ENCODE measurements at regions not wholly inside any gene's neighbourhood (a gene's known extent, or its start where the extent isn't known, plus 50 kb on each side); places are given as distances from the start of the nearest gene placed in this dataset.
A peak's percentile ranks its signal among the peaks of the same experiment; 100 is the strongest.

DNA sequence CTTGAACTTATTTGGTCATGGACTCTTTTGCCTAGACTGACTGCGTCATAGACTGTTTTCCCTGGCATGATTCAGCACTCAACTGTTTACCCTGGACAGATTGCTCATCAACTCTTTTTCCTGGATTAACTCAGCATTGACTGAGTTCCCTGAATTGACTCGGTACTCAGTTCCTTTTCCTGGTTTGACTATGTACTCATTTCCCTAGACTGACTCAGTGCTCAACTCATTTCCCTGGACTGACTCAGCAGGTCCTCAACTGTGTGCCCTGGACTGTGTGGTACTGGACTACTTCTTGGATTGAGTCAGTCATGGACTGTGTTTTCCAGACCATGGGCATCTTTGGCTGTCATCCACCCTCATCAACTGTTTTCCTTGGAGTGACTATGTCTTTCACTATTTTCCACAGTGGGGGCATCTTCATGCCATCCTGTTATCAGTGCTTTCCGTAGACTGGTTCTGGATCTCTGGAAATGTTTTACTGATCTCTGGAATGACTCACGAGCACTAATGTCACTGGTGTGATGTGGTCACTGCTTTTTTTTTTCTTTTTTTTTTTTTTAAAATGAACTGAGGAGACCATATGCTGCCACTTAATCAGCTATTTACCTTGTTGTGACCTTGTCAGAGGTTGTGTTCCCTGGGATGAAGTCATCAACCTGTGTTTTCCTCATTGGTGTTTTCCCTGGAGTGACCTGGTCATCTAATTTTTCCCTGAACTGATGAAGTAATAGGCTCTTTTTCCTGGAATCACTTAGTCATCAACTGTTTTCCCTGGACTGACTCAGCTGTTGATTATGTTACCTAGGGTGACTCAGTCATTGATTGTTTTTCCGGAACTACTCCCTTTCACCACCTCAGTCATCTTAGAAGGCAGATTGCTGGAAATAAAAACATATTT is 1225.5 kb downstream of the NLGN4Y start:
- H3K4me3 ChIP-seq (replicated peaks in 1 of 2; ENCODE audit: low read depth in 2 of 2, low read length in 2 of 2) = no peak overlapping the region
- peak; percentile 30 to 76 for DNase-seq (ENCODE audit: low read depth in 2 of 2)
- TF ChIP-seq, protein P1, sequence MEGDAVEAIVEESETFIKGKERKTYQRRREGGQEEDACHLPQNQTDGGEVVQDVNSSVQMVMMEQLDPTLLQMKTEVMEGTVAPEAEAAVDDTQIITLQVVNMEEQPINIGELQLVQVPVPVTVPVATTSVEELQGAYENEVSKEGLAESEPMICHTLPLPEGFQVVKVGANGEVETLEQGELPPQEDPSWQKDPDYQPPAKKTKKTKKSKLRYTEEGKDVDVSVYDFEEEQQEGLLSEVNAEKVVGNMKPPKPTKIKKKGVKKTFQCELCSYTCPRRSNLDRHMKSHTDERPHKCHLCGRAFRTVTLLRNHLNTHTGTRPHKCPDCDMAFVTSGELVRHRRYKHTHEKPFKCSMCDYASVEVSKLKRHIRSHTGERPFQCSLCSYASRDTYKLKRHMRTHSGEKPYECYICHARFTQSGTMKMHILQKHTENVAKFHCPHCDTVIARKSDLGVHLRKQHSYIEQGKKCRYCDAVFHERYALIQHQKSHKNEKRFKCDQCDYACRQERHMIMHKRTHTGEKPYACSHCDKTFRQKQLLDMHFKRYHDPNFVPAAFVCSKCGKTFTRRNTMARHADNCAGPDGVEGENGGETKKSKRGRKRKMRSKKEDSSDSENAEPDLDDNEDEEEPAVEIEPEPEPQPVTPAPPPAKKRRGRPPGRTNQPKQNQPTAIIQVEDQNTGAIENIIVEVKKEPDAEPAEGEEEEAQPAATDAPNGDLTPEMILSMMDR (IDR thresholded peaks at IDR 0.05; ENCODE audit: low read depth, low read length) = no peak

DNA sequence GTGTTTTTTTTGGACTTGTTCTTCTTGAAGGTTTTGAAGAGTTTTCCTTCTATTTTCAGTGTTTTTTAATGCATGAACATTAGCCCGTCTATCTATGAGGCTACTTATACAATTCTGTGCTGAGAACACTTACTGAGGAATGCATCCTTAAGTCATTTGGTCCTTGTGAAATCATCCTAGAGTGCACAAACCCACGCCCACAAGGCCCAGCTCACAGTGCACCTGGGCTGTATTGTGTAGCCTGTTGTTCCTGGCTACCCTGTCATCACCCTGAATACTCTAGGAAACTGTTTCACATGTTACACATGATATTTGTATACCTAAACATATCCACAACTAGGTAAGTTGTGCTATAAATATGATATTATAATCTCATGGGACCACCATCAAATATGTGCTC is 1226.7 kb downstream of the NLGN4Y start:
- no peak overlapping the region for H3K4me3 ChIP-seq (replicated peaks in 1 of 2; ENCODE audit: low read depth in 2 of 2, low read length in 2 of 2)
- peak in 1 of 2 donors; percentile 7 for DNase-seq (ENCODE audit: low read depth in 2 of 2)
- TF ChIP-seq, protein P1 (IDR thresholded peaks at IDR 0.05; ENCODE audit: low read depth, low read length) = no peak

DNA sequence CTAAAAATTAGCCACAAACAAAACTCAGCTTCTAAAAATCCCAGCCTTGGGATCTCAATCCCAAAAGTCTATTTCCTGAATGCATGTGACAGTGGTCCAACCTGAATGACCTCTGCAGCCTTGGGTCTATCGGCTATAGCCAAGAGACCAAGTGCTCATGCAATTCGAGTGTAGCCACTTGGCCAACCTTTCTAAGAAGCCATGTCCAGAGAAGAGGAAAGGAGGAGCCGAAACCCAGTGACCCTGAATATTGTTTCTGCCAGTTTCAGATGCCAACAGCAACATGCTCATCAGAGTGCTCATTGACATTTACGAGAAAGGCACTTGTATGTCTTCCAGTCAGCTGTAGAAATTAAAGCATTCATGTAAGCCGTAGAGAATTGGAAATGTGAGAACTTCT is 1231.9 kb downstream of the NLGN4Y start:
- TF ChIP-seq, protein P1 (IDR thresholded peaks at IDR 0.05; ENCODE audit: low read depth, low read length) = no peak

DNA sequence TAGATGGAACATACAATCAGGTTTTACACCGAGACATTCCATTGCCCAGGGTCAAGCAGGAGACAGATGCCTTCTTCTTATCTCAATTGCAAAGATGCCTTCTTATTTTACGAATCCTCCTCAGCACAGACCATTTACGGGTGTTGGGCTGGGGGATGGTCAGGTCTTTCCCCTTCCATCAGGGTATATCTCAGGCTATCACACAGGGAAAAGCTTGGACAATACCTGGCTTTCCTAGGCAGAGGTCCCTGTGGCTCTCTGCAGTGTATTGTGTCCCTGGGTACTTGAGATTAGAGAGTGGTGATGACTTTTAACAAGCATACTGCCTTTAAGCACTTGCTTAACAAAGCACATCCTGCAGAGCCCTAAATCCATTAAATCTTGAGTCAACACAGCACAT is 1249.2 kb downstream of the NLGN4Y start:
- TF ChIP-seq, protein P1 (IDR thresholded peaks at IDR 0.05; ENCODE audit: low read depth, low read length) = no peak
- no peak for DNase-seq (ENCODE audit: low read depth in 2 of 2)
- H3K4me3 ChIP-seq (replicated peaks in 1 of 2; ENCODE audit: low read depth in 2 of 2, low read length in 2 of 2) = no peak overlapping the region

More for the DNA sequence above, 1231.9 kb downstream of the NLGN4Y start:
- peak in 1 of 2 donors; percentile 11 for DNase-seq (ENCODE audit: low read depth in 2 of 2)
- H3K4me3 ChIP-seq (replicated peaks in 1 of 2; ENCODE audit: low read depth in 2 of 2, low read length in 2 of 2) = no peak overlapping the region

DNA sequence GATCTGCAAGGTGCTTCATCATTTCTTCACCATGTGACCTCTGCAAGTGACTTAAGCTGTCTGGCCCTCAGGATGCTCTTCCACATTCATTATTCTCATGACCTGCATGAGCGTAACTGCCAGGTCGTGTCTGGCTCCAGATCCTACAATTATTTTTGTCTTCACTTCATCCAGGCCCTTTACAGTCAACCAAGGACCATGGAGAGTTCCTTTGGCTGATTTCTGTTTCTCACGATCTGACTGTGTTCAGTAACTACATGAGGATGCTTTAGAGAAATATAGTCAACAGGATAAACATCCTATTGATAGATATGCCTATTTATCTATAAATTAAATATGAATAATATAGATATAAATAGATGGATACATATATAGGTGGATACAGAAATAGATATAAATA is 1251.6 kb downstream of the NLGN4Y start:
- H3K4me3 ChIP-seq (replicated peaks in 1 of 2; ENCODE audit: low read depth in 2 of 2, low read length in 2 of 2) = no peak overlapping the region
- DNase-seq (ENCODE audit: low read depth in 2 of 2) = no peak
- TF ChIP-seq, protein P1 (IDR thresholded peaks at IDR 0.05; ENCODE audit: low read depth, low read length) = no peak

DNA sequence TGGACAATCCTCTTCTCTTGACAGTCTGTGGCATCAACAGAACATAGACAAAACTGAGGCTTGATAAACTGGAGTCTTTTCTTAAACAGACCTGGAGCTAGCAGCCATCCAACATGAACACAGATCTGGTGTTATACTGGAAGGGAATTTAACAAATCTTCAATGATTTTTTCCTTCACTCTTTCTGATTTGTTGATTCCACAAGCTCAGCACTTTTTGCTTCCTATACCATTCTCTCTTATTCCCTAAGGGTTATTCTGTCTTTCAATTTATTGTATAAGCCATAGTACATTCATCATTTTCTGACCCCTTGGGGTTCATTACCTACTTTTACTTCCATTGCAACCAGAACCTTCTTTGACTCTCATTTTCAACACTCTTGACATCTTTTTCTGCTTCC is 1255.6 kb downstream of the NLGN4Y start:
- DNase-seq (ENCODE audit: low read depth in 2 of 2) = no peak
- H3K4me3 ChIP-seq (replicated peaks in 1 of 2; ENCODE audit: low read depth in 2 of 2, low read length in 2 of 2) = no peak overlapping the region
- TF ChIP-seq, protein P1 (IDR thresholded peaks at IDR 0.05; ENCODE audit: low read depth, low read length) = no peak

Data from cardiac fibroblast (primary cell).